BLaER1 treated with 17β-estradiol and CSF1 and Interleukin-3, amounts not matched to agents 10 nM and 100 nM (cell line): ENCODE measurements at regions not wholly inside any gene's neighbourhood (a gene's known extent, or its start where the extent isn't known, plus 50 kb on each side); places are given as distances from the start of the nearest gene placed in this dataset.

Experiments
- H3K27ac ChIP-seq, 11 experiments: shearing (Covaris generic); formaldehyde crosslinking; 2 replicates each; pipeline ENCODE4 v1.8.1; 2022
- H3K27me3 ChIP-seq, 11 experiments: shearing (Covaris generic); formaldehyde crosslinking; 2 replicates each; pipeline ENCODE4 v1.8.1; 2022
- H3K36me3 ChIP-seq, 11 experiments: shearing (Covaris generic); formaldehyde crosslinking; 2 replicates each; pipeline ENCODE4 v1.8.1; 2022
- H3K4me1 ChIP-seq, 10 experiments: shearing (Covaris generic); formaldehyde crosslinking; 2 replicates each; pipeline ENCODE4 v1.8.1; 2022
- H3K4me2 ChIP-seq, 11 experiments: shearing (Covaris generic); formaldehyde crosslinking; 2 replicates each; pipeline ENCODE4 v1.8.1; 2022
- H3K4me3 ChIP-seq, 10 experiments: shearing (Covaris generic); formaldehyde crosslinking; 2 replicates each; pipeline ENCODE4 v1.8.1; 2022
- H3K9ac ChIP-seq, 11 experiments: shearing (Covaris generic); formaldehyde crosslinking; 2 replicates each; pipeline ENCODE4 v1.8.1; 2022
- H3K9me3 ChIP-seq, 11 experiments: shearing (Covaris generic); formaldehyde crosslinking; replicated peaks in 1 of 11; 2 replicates each; pipeline ENCODE4 v1.8.1; 2022
- H4K20me1 ChIP-seq, 11 experiments: shearing (Covaris generic); formaldehyde crosslinking; 2 replicates each; pipeline ENCODE4 v1.8.1; 2022
- Cebpa-rat ChIP-seq, 11 experiments: shearing (Covaris generic); IDR thresholded peaks; 2 replicates each; pipeline ENCODE4 v1.8.1; 2022

- H3K9me3 ChIP-seq = peaks cover 0 to 9% (median 0%) of the 10 kb centered on the region in 11 experiments; a peak in 1 of 22 replicates
- peaks cover 0 to 7% (median 0%) of the 10 kb centered on the region in 11 experiments; a peak in 1 of 22 replicates for H4K20me1 ChIP-seq
- no peaks in the 10 kb centered on the region for H3K27me3 ChIP-seq
- H3K4me2 ChIP-seq = no peak overlapping the region
- H3K27ac ChIP-seq = no peak overlapping the region
- no peak overlapping the region for H3K9ac ChIP-seq
- TF ChIP-seq Cebpa-rat (IDR thresholded peaks at IDR 0.05) = no peak
- no peak overlapping the region for H3K4me3 ChIP-seq
- H3K36me3 ChIP-seq = no peaks in the 10 kb centered on the region
- peaks cover 0 to 6% (median 0%) of the 10 kb centered on the region in 10 experiments; a peak in 2 of 20 replicates for H3K4me1 ChIP-seq
Measured at GRCh38 chr4:3818371-3818770, 52.2 kb downstream of the ADRA2C start.

- Histone ChIP-seq H3K36me3 (no peaks in the 10 kb centered on the region), H4K20me1 (no peaks in the 10 kb centered on the region; a peak in 1 of 22 replicates), H3K4me3 (no peak overlapping the region), H3K4me1 (peaks cover 0 to 6% (median 0%) of the 10 kb centered on the region in 10 experiments; a peak in 2 of 20 replicates), H3K9ac (no peak overlapping the region), H3K9me3 (peaks cover 0 to 9% (median 0%) of the 10 kb centered on the region in 11 experiments; a peak in 1 of 22 replicates), H3K4me2 (no peak overlapping the region), H3K27ac (no peak overlapping the region), H3K27me3 (no peaks in the 10 kb centered on the region)
- TF ChIP-seq Cebpa-rat (IDR thresholded peaks at IDR 0.05) = no peak
Measured at GRCh38 chr4:3819210-3819919, 53.2 kb downstream of the ADRA2C start.

GRCh38 chr4:3820016-3820805 is 54.0 kb downstream of the ADRA2C start:
- H3K27ac ChIP-seq = no peak overlapping the region
- H4K20me1 ChIP-seq = no peaks in the 10 kb centered on the region; a peak in 1 of 22 replicates
- peaks cover 0 to 6% (median 0%) of the 10 kb centered on the region in 10 experiments; a peak in 2 of 20 replicates for H3K4me1 ChIP-seq
- no peaks in the 10 kb centered on the region for H3K36me3 ChIP-seq
- H3K9ac ChIP-seq = no peak overlapping the region
- no peak overlapping the region for H3K4me3 ChIP-seq
- H3K4me2 ChIP-seq = no peak overlapping the region
- no peak for TF ChIP-seq Cebpa-rat (IDR thresholded peaks at IDR 0.05)
- H3K27me3 ChIP-seq = no peaks in the 10 kb centered on the region
- peaks cover 0 to 9% (median 0%) of the 10 kb centered on the region in 11 experiments; a peak in 1 of 22 replicates for H3K9me3 ChIP-seq

GRCh38 chr4:3820806-3821579 is 54.8 kb downstream of the ADRA2C start:
- peaks cover 0 to 6% (median 0%) of the 10 kb centered on the region in 10 experiments; a peak in 2 of 20 replicates for H3K4me1 ChIP-seq

GRCh38 chr4:3821580-3822229 is 55.5 kb downstream of the ADRA2C start:
- Histone ChIP-seq H3K27ac (no peak overlapping the region), H3K4me1 (peaks cover 0 to 6% (median 0%) of the 10 kb centered on the region in 10 experiments; a peak in 2 of 20 replicates), H3K9me3 (peaks cover 0 to 9% (median 0%) of the 10 kb centered on the region in 11 experiments; a peak in 1 of 22 replicates), H3K27me3 (no peaks in the 10 kb centered on the region), H3K4me3 (no peak overlapping the region), H3K4me2 (no peak overlapping the region), H3K9ac (no peak overlapping the region), H4K20me1 (no peaks in the 10 kb centered on the region; a peak in 1 of 22 replicates), H3K36me3 (no peaks in the 10 kb centered on the region)
- TF ChIP-seq Cebpa-rat (IDR thresholded peaks at IDR 0.05) = no peak

More at GRCh38 chr4:3820806-3821579, 54.8 kb downstream of the ADRA2C start:
- Histone ChIP-seq H3K27ac (no peak overlapping the region), H3K36me3 (no peaks in the 10 kb centered on the region), H3K27me3 (no peaks in the 10 kb centered on the region), H3K4me2 (no peak overlapping the region), H4K20me1 (no peaks in the 10 kb centered on the region; a peak in 1 of 22 replicates), H3K9ac (no peak overlapping the region), H3K9me3 (peaks cover 0 to 9% (median 0%) of the 10 kb centered on the region in 11 experiments; a peak in 1 of 22 replicates), H3K4me3 (no peak overlapping the region)
- no peak for TF ChIP-seq Cebpa-rat (IDR thresholded peaks at IDR 0.05)

- H3K4me2 ChIP-seq = no peak overlapping the region
- peaks cover 0 to under 1% (median 0%) of the 10 kb centered on the region in 11 experiments; a peak in 1 of 22 replicates for H4K20me1 ChIP-seq
- no peak overlapping the region for H3K4me3 ChIP-seq
- TF ChIP-seq Cebpa-rat (IDR thresholded peaks at IDR 0.05) = no peak
- H3K9me3 ChIP-seq = peaks cover 0 to 3% (median 0%) of the 10 kb centered on the region in 11 experiments; a peak in 1 of 22 replicates
- H3K9ac ChIP-seq = no peak overlapping the region
- no peaks in the 10 kb centered on the region for H3K36me3 ChIP-seq
- peaks cover 0 to 6% (median 0%) of the 10 kb centered on the region in 10 experiments; a peak in 2 of 20 replicates for H3K4me1 ChIP-seq
- no peak overlapping the region for H3K27ac ChIP-seq
- no peaks in the 10 kb centered on the region for H3K27me3 ChIP-seq
Measured at GRCh38 chr4:3822230-3822947, 56.2 kb downstream of the ADRA2C start.

GRCh38 chr4:3823496-3824341 is 57.5 kb downstream of the ADRA2C start:
- peaks cover 0 to 10% (median 0%) of the 10 kb centered on the region in 11 experiments; a peak in 5 of 22 replicates for H4K20me1 ChIP-seq
- H3K4me3 ChIP-seq = no peak overlapping the region
- H3K4me2 ChIP-seq = no peak overlapping the region
- H3K36me3 ChIP-seq = no peaks in the 10 kb centered on the region
- no peaks in the 10 kb centered on the region for H3K9me3 ChIP-seq
- H3K27me3 ChIP-seq = no peaks in the 10 kb centered on the region; a peak in 1 of 22 replicates
- peaks cover 0 to 10% (median 0%) of the 10 kb centered on the region in 10 experiments; a peak in 7 of 20 replicates for H3K4me1 ChIP-seq
- H3K27ac ChIP-seq = no peak overlapping the region
- no peak overlapping the region for H3K9ac ChIP-seq
- TF ChIP-seq Cebpa-rat (IDR thresholded peaks at IDR 0.05) = no peak
